ENCODE measurements at regions not wholly inside any gene's neighbourhood (a gene's known extent, or its start where the extent isn't known, plus 50 kb on each side); places are given as distances from the start of the nearest gene placed in this dataset.

DNA sequence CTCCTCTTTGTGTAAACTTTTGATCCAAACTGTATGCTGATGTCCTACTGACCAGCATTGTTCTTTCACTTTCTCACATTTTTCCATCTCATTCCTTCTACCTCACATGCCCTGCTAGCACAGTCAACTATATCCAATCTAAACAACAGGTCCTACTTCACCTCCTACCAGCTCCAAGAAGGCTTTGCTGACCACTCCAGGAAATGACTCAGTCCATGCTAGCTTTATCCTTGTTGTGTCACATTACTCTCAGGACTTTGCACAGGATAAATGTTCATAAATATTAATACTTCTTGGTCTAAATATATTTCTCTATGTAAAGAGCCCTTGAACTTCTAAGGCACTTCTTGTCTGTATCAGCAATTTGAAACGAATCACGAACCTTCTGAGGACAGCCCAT is 64.9 kb upstream of the PCED1B start:
- TF ChIP-seq CTCF (conservative IDR thresholded peaks at IDR 0.05) (no peak), EZH2 (IDR thresholded peaks at IDR 0.05; ENCODE audit: low read depth) (no peak)
